ENCODE measurements at regions not wholly inside any gene's neighbourhood (a gene's known extent, or its start where the extent isn't known, plus 50 kb on each side); places are given as distances from the start of the nearest gene placed in this dataset.

DNA sequence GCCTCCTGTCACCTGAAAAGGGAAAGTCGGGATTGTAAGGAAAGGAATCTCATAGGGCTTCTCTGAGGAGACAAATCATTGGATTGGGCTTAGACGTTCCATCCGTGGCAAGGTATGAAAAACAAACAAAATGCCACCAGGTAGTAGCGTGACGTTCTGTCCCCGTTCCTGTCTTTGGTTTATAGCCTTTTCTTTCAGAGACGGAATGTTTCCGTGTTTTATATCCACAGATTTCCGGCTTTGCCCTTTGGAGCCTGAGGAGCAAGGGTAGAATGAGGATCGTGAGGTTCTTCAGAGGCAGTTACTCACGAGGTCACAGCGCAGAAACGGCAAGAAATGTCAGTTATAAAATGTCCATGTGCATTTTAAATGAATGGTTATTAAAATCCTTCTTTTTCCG lies 118.3 kb downstream of the TMEM18 start (continued):
- no peak for TF ChIP-seq CSRNP3 (CRISPR knock-in tag; IDR thresholded peaks at IDR 0.05)
- TF ChIP-seq SNAI2 (CRISPR knock-in tag; IDR thresholded peaks at IDR 0.05), result no peak

DNA sequence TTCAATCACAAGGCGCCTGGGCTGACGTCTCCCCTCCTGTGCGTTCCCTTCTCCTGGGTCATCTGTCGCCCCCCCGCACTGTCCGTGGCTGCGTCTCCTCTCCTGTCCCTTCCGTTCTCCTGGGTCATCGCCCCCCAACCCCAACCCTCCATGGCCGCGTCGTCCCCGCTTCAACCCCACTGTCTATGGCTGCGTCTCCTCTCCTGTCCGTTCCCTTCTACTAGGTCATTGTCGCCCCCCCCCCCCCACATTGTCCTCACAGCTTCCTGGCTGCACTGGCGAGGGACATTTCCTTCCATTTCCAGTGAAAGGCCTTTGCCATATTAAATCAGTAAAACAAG lies 118.9 kb downstream of the TMEM18 start:
- TF ChIP-seq PPARA (CRISPR knock-in tag; IDR thresholded peaks at IDR 0.05; ENCODE audit: borderline replicate concordance), result no peak
- TF ChIP-seq ESRRG (CRISPR knock-in tag; IDR thresholded peaks at IDR 0.05), result no peak
- TF ChIP-seq TCF4 (CRISPR knock-in tag; IDR thresholded peaks at IDR 0.05; ENCODE audit: borderline replicate concordance), result no peak
- ATAC-seq, result no peak

DNA sequence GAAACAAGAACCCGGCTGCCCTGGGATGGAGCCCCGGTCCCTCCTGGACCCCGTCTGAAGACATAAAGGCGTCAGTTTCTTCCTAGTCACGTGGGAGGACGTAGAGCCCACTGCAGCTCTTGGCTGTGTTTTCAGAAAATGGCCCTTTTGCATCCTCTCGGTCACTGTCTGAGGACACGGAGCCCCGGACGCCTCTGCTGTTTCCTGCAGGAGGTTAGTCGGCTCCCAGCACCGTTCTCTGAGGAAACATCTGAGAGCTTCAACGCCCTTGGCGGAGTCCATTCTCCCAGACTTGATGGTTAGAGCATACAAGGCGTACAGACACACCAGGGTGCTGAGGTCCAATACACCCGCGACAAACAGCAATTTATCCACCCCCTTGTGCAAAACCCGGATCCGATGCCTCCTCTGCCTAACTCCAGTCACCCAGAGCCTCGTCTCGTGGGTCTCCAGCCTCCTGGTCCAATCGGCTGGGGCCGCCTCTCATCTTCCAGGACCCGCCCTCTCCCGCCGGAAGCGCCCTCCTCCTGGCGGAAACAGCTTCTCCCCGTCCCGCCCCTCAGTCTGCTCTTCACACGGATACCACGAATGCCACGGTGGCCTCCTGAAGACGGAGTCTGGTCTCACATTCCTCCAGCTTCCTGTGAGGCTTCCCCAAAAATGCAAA lies 119.4 kb downstream of the TMEM18 start:
- TF ChIP-seq CSDC2 (CRISPR knock-in tag; IDR thresholded peaks at IDR 0.05) (no peak), ZNF70 (CRISPR knock-in tag; IDR thresholded peaks at IDR 0.05) (no peak), GLIS3 (CRISPR knock-in tag; IDR thresholded peaks at IDR 0.05) (no peak), TOX (CRISPR knock-in tag; IDR thresholded peaks at IDR 0.05; ENCODE audit: borderline replicate concordance) (no peak), TCF4 (CRISPR knock-in tag; IDR thresholded peaks at IDR 0.05; ENCODE audit: borderline replicate concordance) (no peak), SNAI2 (CRISPR knock-in tag; IDR thresholded peaks at IDR 0.05) (no peak), TSHZ2 (CRISPR knock-in tag; IDR thresholded peaks at IDR 0.05) (no peak), ZFP30 (CRISPR knock-in tag; IDR thresholded peaks at IDR 0.05) (no peak), PATZ1 (CRISPR knock-in tag; IDR thresholded peaks at IDR 0.05; ENCODE audit: borderline replicate concordance) (no peak), ZNF565 (CRISPR knock-in tag; conservative IDR thresholded peaks at IDR 0.05; ENCODE audit: low read depth) (no peak), CSRNP3 (CRISPR knock-in tag; IDR thresholded peaks at IDR 0.05) (no peak), ESRRG (CRISPR knock-in tag; IDR thresholded peaks at IDR 0.05) (no peak), BACH2 (CRISPR knock-in tag; IDR thresholded peaks at IDR 0.05; ENCODE audit: borderline replicate concordance) (no peak), OSR1 (CRISPR knock-in tag; IDR thresholded peaks at IDR 0.05) (no peak), ZFP3 (CRISPR knock-in tag; IDR thresholded peaks at IDR 0.05) (no peak), ZNF8 (CRISPR knock-in tag; IDR thresholded peaks at IDR 0.05) (no peak), RARB (CRISPR knock-in tag; IDR thresholded peaks at IDR 0.05) (no peak), ARNTL (CRISPR knock-in tag; IDR thresholded peaks at IDR 0.05; ENCODE audit: borderline replicate concordance, low read depth) (no peak)
- TF ChIP-seq, protein P1, sequence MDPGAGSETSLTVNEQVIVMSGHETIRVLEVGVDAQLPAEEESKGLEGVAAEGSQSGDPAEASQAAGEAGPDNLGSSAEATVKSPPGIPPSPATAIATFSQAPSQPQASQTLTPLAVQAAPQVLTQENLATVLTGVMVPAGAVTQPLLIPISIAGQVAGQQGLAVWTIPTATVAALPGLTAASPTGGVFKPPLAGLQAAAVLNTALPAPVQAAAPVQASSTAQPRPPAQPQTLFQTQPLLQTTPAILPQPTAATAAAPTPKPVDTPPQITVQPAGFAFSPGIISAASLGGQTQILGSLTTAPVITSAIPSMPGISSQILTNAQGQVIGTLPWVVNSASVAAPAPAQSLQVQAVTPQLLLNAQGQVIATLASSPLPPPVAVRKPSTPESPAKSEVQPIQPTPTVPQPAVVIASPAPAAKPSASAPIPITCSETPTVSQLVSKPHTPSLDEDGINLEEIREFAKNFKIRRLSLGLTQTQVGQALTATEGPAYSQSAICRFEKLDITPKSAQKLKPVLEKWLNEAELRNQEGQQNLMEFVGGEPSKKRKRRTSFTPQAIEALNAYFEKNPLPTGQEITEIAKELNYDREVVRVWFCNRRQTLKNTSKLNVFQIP (CRISPR knock-in tag; IDR thresholded peaks at IDR 0.05; ENCODE audit: borderline replicate concordance, low read depth), result no peak
- no peak for ATAC-seq
